ENCODE measurements at regions not wholly inside any gene's neighbourhood (a gene's known extent, or its start where the extent isn't known, plus 50 kb on each side); places are given as distances from the start of the nearest gene placed in this dataset.

- Mint-ChIP-seq H3K36me3 (ENCODE audit: unreplicated experiment) (no peaks in the 10 kb centered on the region), H3K27ac (ENCODE audit: unreplicated experiment) (no peak overlapping the region), H3K9me3 (ENCODE audit: unreplicated experiment) (no peaks in the 10 kb centered on the region), H3K27me3 (ENCODE audit: unreplicated experiment) (peaks cover 3% of the 10 kb centered on the region), H3K4me1 (ENCODE audit: low read depth, unreplicated experiment) (peaks cover 8% of the 10 kb centered on the region), H3K4me3 (ENCODE audit: unreplicated experiment) (no peak overlapping the region)
- no peak for DNase-seq
- TF ChIP-seq, protein P1, sequence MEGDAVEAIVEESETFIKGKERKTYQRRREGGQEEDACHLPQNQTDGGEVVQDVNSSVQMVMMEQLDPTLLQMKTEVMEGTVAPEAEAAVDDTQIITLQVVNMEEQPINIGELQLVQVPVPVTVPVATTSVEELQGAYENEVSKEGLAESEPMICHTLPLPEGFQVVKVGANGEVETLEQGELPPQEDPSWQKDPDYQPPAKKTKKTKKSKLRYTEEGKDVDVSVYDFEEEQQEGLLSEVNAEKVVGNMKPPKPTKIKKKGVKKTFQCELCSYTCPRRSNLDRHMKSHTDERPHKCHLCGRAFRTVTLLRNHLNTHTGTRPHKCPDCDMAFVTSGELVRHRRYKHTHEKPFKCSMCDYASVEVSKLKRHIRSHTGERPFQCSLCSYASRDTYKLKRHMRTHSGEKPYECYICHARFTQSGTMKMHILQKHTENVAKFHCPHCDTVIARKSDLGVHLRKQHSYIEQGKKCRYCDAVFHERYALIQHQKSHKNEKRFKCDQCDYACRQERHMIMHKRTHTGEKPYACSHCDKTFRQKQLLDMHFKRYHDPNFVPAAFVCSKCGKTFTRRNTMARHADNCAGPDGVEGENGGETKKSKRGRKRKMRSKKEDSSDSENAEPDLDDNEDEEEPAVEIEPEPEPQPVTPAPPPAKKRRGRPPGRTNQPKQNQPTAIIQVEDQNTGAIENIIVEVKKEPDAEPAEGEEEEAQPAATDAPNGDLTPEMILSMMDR (IDR thresholded peaks at IDR 0.05; ENCODE audit: partially characterized antibody, unreplicated experiment): no peak
These were observed 319.8 kb downstream of the FBXO15 start for GRCh38 chr18:73827801-73828200.

DNA sequence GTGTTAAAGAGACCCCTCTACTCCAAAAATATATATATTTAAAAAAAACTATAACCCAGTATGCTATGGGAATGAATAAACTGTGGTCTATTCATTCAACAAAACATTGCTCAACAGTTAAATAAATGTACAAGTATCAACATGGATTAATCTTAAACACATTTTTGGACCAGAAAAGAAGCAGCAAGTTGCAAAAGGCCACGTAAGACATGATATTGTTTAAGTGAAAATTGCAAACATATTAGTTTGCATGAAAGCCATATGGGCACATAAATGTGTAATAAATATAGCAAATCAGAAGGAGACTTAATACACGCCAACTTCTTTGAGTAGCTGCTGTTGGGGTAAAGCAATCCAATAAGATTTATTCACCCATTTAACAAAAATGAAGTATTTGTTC is 321.5 kb downstream of the FBXO15 start:
- Mint-ChIP-seq H3K4me1 (ENCODE audit: low read depth, unreplicated experiment) (peaks cover 8% of the 10 kb centered on the region), H3K27me3 (ENCODE audit: unreplicated experiment) (peaks cover 3% of the 10 kb centered on the region), H3K4me3 (ENCODE audit: unreplicated experiment) (no peak overlapping the region), H3K27ac (ENCODE audit: unreplicated experiment) (no peak overlapping the region), H3K9me3 (ENCODE audit: unreplicated experiment) (no peaks in the 10 kb centered on the region), H3K36me3 (ENCODE audit: unreplicated experiment) (no peaks in the 10 kb centered on the region)
- TF ChIP-seq, protein P1 (IDR thresholded peaks at IDR 0.05; ENCODE audit: partially characterized antibody, unreplicated experiment): no peak
- DNase-seq: no peak

- Mint-ChIP-seq H3K27me3 (ENCODE audit: unreplicated experiment) (peaks cover 3% of the 10 kb centered on the region), H3K4me1 (ENCODE audit: low read depth, unreplicated experiment) (peaks cover 8% of the 10 kb centered on the region), H3K36me3 (ENCODE audit: unreplicated experiment) (no peaks in the 10 kb centered on the region), H3K9me3 (ENCODE audit: unreplicated experiment) (no peaks in the 10 kb centered on the region), H3K27ac (ENCODE audit: unreplicated experiment) (no peak overlapping the region), H3K4me3 (ENCODE audit: unreplicated experiment) (no peak overlapping the region)
- no peak for DNase-seq
- TF ChIP-seq, protein P1 (IDR thresholded peaks at IDR 0.05; ENCODE audit: partially characterized antibody, unreplicated experiment): no peak
These were observed 323.0 kb downstream of the FBXO15 start for GRCh38 chr18:73824671-73825070.

- Mint-ChIP-seq H3K36me3 (ENCODE audit: unreplicated experiment) (peaks cover 5% of the 10 kb centered on the region), H3K4me1 (ENCODE audit: low read depth, unreplicated experiment) (no peaks in the 10 kb centered on the region), H3K27ac (ENCODE audit: unreplicated experiment) (no peak overlapping the region), H3K9me3 (ENCODE audit: unreplicated experiment) (no peaks in the 10 kb centered on the region), H3K4me3 (ENCODE audit: unreplicated experiment) (no peak overlapping the region), H3K27me3 (ENCODE audit: unreplicated experiment) (peaks cover 1% of the 10 kb centered on the region)
- DNase-seq: no peak
- TF ChIP-seq, protein P1 (IDR thresholded peaks at IDR 0.05; ENCODE audit: partially characterized antibody, unreplicated experiment): no peak
These were observed 335.2 kb downstream of the FBXO15 start for GRCh38 chr18:73812423-73812822.

- no peak for DNase-seq
- H3K27me3 Mint-ChIP-seq (ENCODE audit: unreplicated experiment): peaks cover 1% of the 10 kb centered on the region
- no peaks in the 10 kb centered on the region for H3K36me3 Mint-ChIP-seq (ENCODE audit: unreplicated experiment)
- no peaks in the 10 kb centered on the region for H3K4me1 Mint-ChIP-seq (ENCODE audit: low read depth, unreplicated experiment)
- no peak overlapping the region for H3K4me3 Mint-ChIP-seq (ENCODE audit: unreplicated experiment)
- H3K9me3 Mint-ChIP-seq (ENCODE audit: unreplicated experiment): peaks cover 1% of the 10 kb centered on the region
- TF ChIP-seq, protein P1 (IDR thresholded peaks at IDR 0.05; ENCODE audit: partially characterized antibody, unreplicated experiment): no peak
- H3K27ac Mint-ChIP-seq (ENCODE audit: unreplicated experiment): no peak overlapping the region
These were observed 340.0 kb downstream of the FBXO15 start for GRCh38 chr18:73807551-73808192.

Data from glutamatergic neuron (in vitro differentiated cells).